WTC11 (cell line): ENCODE measurements at regions not wholly inside any gene's neighbourhood (a gene's known extent, or its start where the extent isn't known, plus 50 kb on each side); places are given as distances from the start of the nearest gene placed in this dataset.

Source experiments
- ATAC-seq: fragments of 200-7000 bp; cut with Tn5 transposase; 2 replicates; pipeline ENCODE4 v1.10.0; 2021; ENCODE audit warnings: mild to moderate bottlenecking, moderate library complexity
- CTCF ChIA-PET: fragments of 300-600 bp; sonication (Branson Sonifier 250); formaldehyde crosslinking; loops from one replicate; lab custom pipeline; 2021; ENCODE audit warnings: antibody characterized with exemption; lab: Charles Lee
- POLR2A ChIA-PET: fragments of 350-600 bp; sonication (Branson Sonifier 250); formaldehyde crosslinking; loops from one replicate; lab custom pipeline; 2021; ENCODE audit warnings: antibody characterized with exemption; lab: Charles Lee
- DNase-seq: peaks from one replicate; pipeline ENCODE4 v3.0.0; 2021; ENCODE audit warnings: low spot score
- H3K27ac Mint-ChIP-seq: 2 replicates; pipeline ENCODE4 v1.8.0; 2021; ENCODE audit warnings: mixed read lengths
- H3K27me3 Mint-ChIP-seq: 2 replicates; pipeline ENCODE4 v1.8.0; 2021; ENCODE audit warnings: low read depth, mild to moderate bottlenecking, moderate library complexity, mixed read lengths
- H3K36me3 Mint-ChIP-seq: 2 replicates; pipeline ENCODE4 v1.8.0; 2021; ENCODE audit warnings: mixed read lengths
- H3K4me1 Mint-ChIP-seq: 2 replicates; pipeline ENCODE4 v1.8.0; 2022; ENCODE audit warnings: mixed read lengths
- H3K4me3 Mint-ChIP-seq: 2 replicates; pipeline ENCODE4 v1.8.0; 2021; ENCODE audit warnings: mild to moderate bottlenecking, moderate library complexity, mixed read lengths
- H3K9me3 Mint-ChIP-seq: 2 replicates; pipeline ENCODE4 v1.8.0; 2021; ENCODE audit warnings: mixed read lengths
- ATF3 ChIP-seq: sonication (generic); formaldehyde crosslinking; conservative IDR thresholded peaks from 2 replicates; pipeline ENCODE4 v1.8.1; 2022; ENCODE audit warnings: mild to moderate bottlenecking, missing genetic modification reagents
- ATF6 ChIP-seq: sonication (generic); formaldehyde crosslinking; IDR thresholded peaks from 2 replicates; pipeline ENCODE4 v1.8.1; 2023; ENCODE audit warnings: mild to moderate bottlenecking, missing genetic modification reagents
- CREM ChIP-seq: sonication (generic); formaldehyde crosslinking; IDR thresholded peaks from 2 replicates; pipeline ENCODE4 v1.8.1; 2022; ENCODE audit warnings: mild to moderate bottlenecking, missing genetic modification reagents, moderate library complexity
- E2F5 ChIP-seq: sonication (generic); formaldehyde crosslinking; IDR thresholded peaks from 2 replicates; pipeline ENCODE4 v1.8.1; 2022; ENCODE audit warnings: mild to moderate bottlenecking, moderate library complexity, missing genetic modification reagents
- FOXP1 ChIP-seq: sonication (generic); formaldehyde crosslinking; IDR thresholded peaks from 2 replicates; pipeline ENCODE4 v1.8.0; 2022; ENCODE audit warnings: missing genetic modification reagents, mild to moderate bottlenecking, moderate library complexity, borderline replicate concordance
- HMGXB4 ChIP-seq: sonication (generic); formaldehyde crosslinking; IDR thresholded peaks from 2 replicates; pipeline ENCODE4 v1.8.1; 2023; ENCODE audit warnings: mild to moderate bottlenecking, moderate library complexity, missing genetic modification reagents
- JUN ChIP-seq: sonication (generic); formaldehyde crosslinking; IDR thresholded peaks from 2 replicates; pipeline ENCODE4 v1.8.0; 2023; ENCODE audit warnings: mild to moderate bottlenecking, missing genetic modification reagents
- NR2C2 ChIP-seq: sonication (generic); formaldehyde crosslinking; IDR thresholded peaks from 2 replicates; pipeline ENCODE4 v1.8.0; 2022; ENCODE audit warnings: mild to moderate bottlenecking, missing genetic modification reagents
- OVOL2 ChIP-seq: fragments of 250-450 bp; sonication (Bioruptor Pico); IDR thresholded peaks from 2 replicates; pipeline ENCODE4 v1.9.0; 2021; ENCODE audit warnings: mild to moderate bottlenecking, borderline replicate concordance
- RELA ChIP-seq: sonication (generic); formaldehyde crosslinking; IDR thresholded peaks from 2 replicates; pipeline ENCODE4 v1.8.1; 2022; ENCODE audit warnings: missing genetic modification reagents, mild to moderate bottlenecking, borderline replicate concordance
- SOX15 ChIP-seq: fragments of 250-450 bp; sonication (Bioruptor Pico); IDR thresholded peaks from 2 replicates; pipeline ENCODE4 v1.9.0; 2021; ENCODE audit warnings: mild to moderate bottlenecking
- TEAD1 ChIP-seq: sonication (generic); formaldehyde crosslinking; IDR thresholded peaks from 2 replicates; pipeline ENCODE4 v1.8.0; 2022; ENCODE audit warnings: mild to moderate bottlenecking, missing genetic modification reagents
- TEAD4 ChIP-seq: sonication (generic); formaldehyde crosslinking; IDR thresholded peaks from 2 replicates; pipeline ENCODE4 v1.8.0; 2022; ENCODE audit warnings: mild to moderate bottlenecking, missing genetic modification reagents
- ZBTB21 ChIP-seq: sonication (generic); formaldehyde crosslinking; IDR thresholded peaks from 2 replicates; pipeline ENCODE4 v1.8.1; 2023; ENCODE audit warnings: mild to moderate bottlenecking, missing genetic modification reagents, borderline replicate concordance
- ZMAT4 ChIP-seq: fragments of 250-450 bp; sonication (Bioruptor Pico); IDR thresholded peaks from 2 replicates; pipeline ENCODE4 v1.9.0; 2021; ENCODE audit warnings: mild to moderate bottlenecking
- ZNF138 ChIP-seq: sonication (generic); formaldehyde crosslinking; conservative IDR thresholded peaks from 2 replicates; pipeline ENCODE4 v1.8.1; 2022; ENCODE audit warnings: mild to moderate bottlenecking, moderate library complexity, missing genetic modification reagents
- ZSCAN18 ChIP-seq: fragments of 250-450 bp; sonication (Bioruptor Pico); IDR thresholded peaks from 2 replicates; pipeline ENCODE4 v2.1.2; 2022; ENCODE audit warnings: mild to moderate bottlenecking, moderate library complexity
- TF ChIP-seq, protein P1 (sequence below): fragments of 250-450 bp; sonication (Bioruptor Pico); IDR thresholded peaks from 2 replicates; pipeline ENCODE4 v1.8.0; 2021; ENCODE audit warnings: mild to moderate bottlenecking
- TF ChIP-seq, protein P2 (sequence below): sonication (generic); formaldehyde crosslinking; IDR thresholded peaks from 2 replicates; pipeline ENCODE4 v1.8.1; 2022; ENCODE audit warnings: mild to moderate bottlenecking, missing genetic modification reagents, moderate library complexity, borderline replicate concordance
- TF ChIP-seq, protein P3 (sequence below): sonication (generic); formaldehyde crosslinking; IDR thresholded peaks from 2 replicates; pipeline ENCODE4 v1.8.1; 2023; ENCODE audit warnings: mild to moderate bottlenecking, missing genetic modification reagents, moderate library complexity
- TF ChIP-seq, protein P4 (sequence below): fragments of 200-600 bp; IDR thresholded peaks from 2 replicates; pipeline ENCODE4 v1.8.0; 2022; ENCODE audit warnings: antibody characterized with exemption

- ChIA-PET POLR2A (no interaction called here), CTCF (no interaction called here)
- DNase-seq (no peak), ATAC-seq (no peak)
- Mint-ChIP-seq H3K27me3 (no peaks in the 10 kb centered on the region), H3K36me3 (no peaks in the 10 kb centered on the region), H3K4me3 (no peak overlapping the region), H3K27ac (no peak overlapping the region), H3K4me1 (peaks cover 22% of the 10 kb centered on the region), H3K9me3 (no peaks in the 10 kb centered on the region)
- TF ChIP-seq TEAD4 (CRISPR knock-in tag), result no peak
- TF ChIP-seq JUN (CRISPR knock-in tag), result no peak
- no peak for TF ChIP-seq ATF6 (CRISPR knock-in tag)
- TF ChIP-seq, protein P1, sequence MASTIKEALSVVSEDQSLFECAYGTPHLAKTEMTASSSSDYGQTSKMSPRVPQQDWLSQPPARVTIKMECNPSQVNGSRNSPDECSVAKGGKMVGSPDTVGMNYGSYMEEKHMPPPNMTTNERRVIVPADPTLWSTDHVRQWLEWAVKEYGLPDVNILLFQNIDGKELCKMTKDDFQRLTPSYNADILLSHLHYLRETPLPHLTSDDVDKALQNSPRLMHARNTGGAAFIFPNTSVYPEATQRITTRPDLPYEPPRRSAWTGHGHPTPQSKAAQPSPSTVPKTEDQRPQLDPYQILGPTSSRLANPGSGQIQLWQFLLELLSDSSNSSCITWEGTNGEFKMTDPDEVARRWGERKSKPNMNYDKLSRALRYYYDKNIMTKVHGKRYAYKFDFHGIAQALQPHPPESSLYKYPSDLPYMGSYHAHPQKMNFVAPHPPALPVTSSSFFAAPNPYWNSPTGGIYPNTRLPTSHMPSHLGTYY (CRISPR knock-in tag), result no peak
- no peak for TF ChIP-seq ATF3 (CRISPR knock-in tag)
- no peak for TF ChIP-seq ZBTB21 (CRISPR knock-in tag)
- no peak for TF ChIP-seq RELA
- TF ChIP-seq ZMAT4 (CRISPR knock-in tag), result no peak
- no peak for TF ChIP-seq HMGXB4 (CRISPR knock-in tag)
- no peak for TF ChIP-seq ZSCAN18 (CRISPR knock-in tag)
- TF ChIP-seq, protein P2, sequence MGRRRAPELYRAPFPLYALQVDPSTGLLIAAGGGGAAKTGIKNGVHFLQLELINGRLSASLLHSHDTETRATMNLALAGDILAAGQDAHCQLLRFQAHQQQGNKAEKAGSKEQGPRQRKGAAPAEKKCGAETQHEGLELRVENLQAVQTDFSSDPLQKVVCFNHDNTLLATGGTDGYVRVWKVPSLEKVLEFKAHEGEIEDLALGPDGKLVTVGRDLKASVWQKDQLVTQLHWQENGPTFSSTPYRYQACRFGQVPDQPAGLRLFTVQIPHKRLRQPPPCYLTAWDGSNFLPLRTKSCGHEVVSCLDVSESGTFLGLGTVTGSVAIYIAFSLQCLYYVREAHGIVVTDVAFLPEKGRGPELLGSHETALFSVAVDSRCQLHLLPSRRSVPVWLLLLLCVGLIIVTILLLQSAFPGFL (CRISPR knock-in tag), result no peak
- TF ChIP-seq, protein P3, sequence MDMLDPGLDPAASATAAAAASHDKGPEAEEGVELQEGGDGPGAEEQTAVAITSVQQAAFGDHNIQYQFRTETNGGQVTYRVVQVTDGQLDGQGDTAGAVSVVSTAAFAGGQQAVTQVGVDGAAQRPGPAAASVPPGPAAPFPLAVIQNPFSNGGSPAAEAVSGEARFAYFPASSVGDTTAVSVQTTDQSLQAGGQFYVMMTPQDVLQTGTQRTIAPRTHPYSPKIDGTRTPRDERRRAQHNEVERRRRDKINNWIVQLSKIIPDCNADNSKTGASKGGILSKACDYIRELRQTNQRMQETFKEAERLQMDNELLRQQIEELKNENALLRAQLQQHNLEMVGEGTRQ (CRISPR knock-in tag), result no peak
- no peak for TF ChIP-seq ZNF138
- TF ChIP-seq CREM (CRISPR knock-in tag), result no peak
Measured at GRCh38 chr13:77988355-77988754, 69.7 kb upstream of the EDNRB start.

GRCh38 chr13:77986713-77987112 is 68.1 kb upstream of the EDNRB start:
- no peaks in the 10 kb centered on the region for H3K36me3 Mint-ChIP-seq
- ChIA-PET POLR2A (no interaction called here), CTCF (interaction anchor here (1.1 kb wide), 1 partner anchor 254 kb away, joined by 3 read pairs; no protein-coding TSS in a partner anchor)
- peak; percentile 30; the same call in 1 of the 2 replicates for ATAC-seq
- no peaks in the 10 kb centered on the region for H3K27me3 Mint-ChIP-seq
- no peak overlapping the region for H3K27ac Mint-ChIP-seq
- no peak overlapping the region for H3K4me3 Mint-ChIP-seq
- H3K9me3 Mint-ChIP-seq, result no peaks in the 10 kb centered on the region
- TF ChIP-seq TEAD1 (CRISPR knock-in tag), result no peak
- no peak for TF ChIP-seq SOX15 (CRISPR knock-in tag)
- TF ChIP-seq NR2C2 (CRISPR knock-in tag), result no peak
- TF ChIP-seq, protein P4, sequence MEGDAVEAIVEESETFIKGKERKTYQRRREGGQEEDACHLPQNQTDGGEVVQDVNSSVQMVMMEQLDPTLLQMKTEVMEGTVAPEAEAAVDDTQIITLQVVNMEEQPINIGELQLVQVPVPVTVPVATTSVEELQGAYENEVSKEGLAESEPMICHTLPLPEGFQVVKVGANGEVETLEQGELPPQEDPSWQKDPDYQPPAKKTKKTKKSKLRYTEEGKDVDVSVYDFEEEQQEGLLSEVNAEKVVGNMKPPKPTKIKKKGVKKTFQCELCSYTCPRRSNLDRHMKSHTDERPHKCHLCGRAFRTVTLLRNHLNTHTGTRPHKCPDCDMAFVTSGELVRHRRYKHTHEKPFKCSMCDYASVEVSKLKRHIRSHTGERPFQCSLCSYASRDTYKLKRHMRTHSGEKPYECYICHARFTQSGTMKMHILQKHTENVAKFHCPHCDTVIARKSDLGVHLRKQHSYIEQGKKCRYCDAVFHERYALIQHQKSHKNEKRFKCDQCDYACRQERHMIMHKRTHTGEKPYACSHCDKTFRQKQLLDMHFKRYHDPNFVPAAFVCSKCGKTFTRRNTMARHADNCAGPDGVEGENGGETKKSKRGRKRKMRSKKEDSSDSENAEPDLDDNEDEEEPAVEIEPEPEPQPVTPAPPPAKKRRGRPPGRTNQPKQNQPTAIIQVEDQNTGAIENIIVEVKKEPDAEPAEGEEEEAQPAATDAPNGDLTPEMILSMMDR, result no peak
- no peak for TF ChIP-seq E2F5 (CRISPR knock-in tag)
- no peak for TF ChIP-seq OVOL2 (CRISPR knock-in tag)
- TF ChIP-seq FOXP1, result no peak
- TF ChIP-seq ZNF138, result no peak
- TF ChIP-seq, all 79 proteins: peak for 0
- H3K4me1 Mint-ChIP-seq, result peaks cover 22% of the 10 kb centered on the region
- no peak for DNase-seq
